HG03342 (cell line): ENCODE measurements at regions not wholly inside any gene's neighbourhood (a gene's known extent, or its start where the extent isn't known, plus 50 kb on each side); places are given as distances from the start of the nearest gene placed in this dataset.

Experiments
- ATAC-seq: cut with Tn5 transposase; IDR thresholded peaks from one replicate; pipeline ENCODE4 v1.9.1; 2021; ENCODE audit warnings: mild to moderate bottlenecking, moderate library complexity; ENCODE audit not compliant: unreplicated experiment

GRCh38 chr18:59086522-59086921 lies 53.2 kb upstream of the SEC11C start:
- ATAC-seq, result no peak

GRCh38 chr18:59087391-59087790 lies 52.3 kb upstream of the SEC11C start:
- ATAC-seq, result no peak
